GM21367 (cell line): ENCODE measurements at regions not wholly inside any gene's neighbourhood (a gene's known extent, or its start where the extent isn't known, plus 50 kb on each side); places are given as distances from the start of the nearest gene placed in this dataset.
"Not testable (repeated sequence)": the region's sequence is repeated elsewhere in the genome, so short reads cannot be mapped to it uniquely, and the experiment has no call there.

Experiments used
- ATAC-seq: cut with Tn5 transposase; IDR thresholded peaks from one replicate; pipeline ENCODE4 v1.9.1; 2021; ENCODE audit not compliant: unreplicated experiment

- ATAC-seq = no peak
Observed at GRCh38 chr13:91248249-91248648, 99.2 kb upstream of the MIR17HG start.

- ATAC-seq = no peak
Observed at GRCh38 chr13:91249370-91249769, 98.1 kb upstream of the MIR17HG start.

- no peak for ATAC-seq
Observed at GRCh38 chr13:91249861-91250260, 97.6 kb upstream of the MIR17HG start.

- ATAC-seq = not testable (repeated sequence)
Observed at GRCh38 chr13:91251573-91251972, 95.9 kb upstream of the MIR17HG start.

GRCh38 chr13:91264484-91264883 lies 83.0 kb upstream of the MIR17HG start:
- no peak for ATAC-seq

- ATAC-seq = no peak
Observed at GRCh38 chr13:91269237-91269636, 78.2 kb upstream of the MIR17HG start.

- no peak for ATAC-seq
Observed at GRCh38 chr13:91270031-91270430, 77.5 kb upstream of the MIR17HG start.

GRCh38 chr13:91272235-91272777 lies 75.2 kb upstream of the MIR17HG start:
- no peak for ATAC-seq

GRCh38 chr13:91273675-91274074 lies 73.8 kb upstream of the MIR17HG start:
- ATAC-seq = no peak

GRCh38 chr13:91277013-91277676 lies 70.3 kb upstream of the MIR17HG start:
- ATAC-seq = no peak

- no peak for ATAC-seq
Observed at GRCh38 chr13:91278291-91278690, 69.2 kb upstream of the MIR17HG start.

GRCh38 chr13:91278888-91279287 lies 68.6 kb upstream of the MIR17HG start:
- peak; percentile 57 for ATAC-seq

- no peak for ATAC-seq
Observed at GRCh38 chr13:91280801-91281200, 66.7 kb upstream of the MIR17HG start.

- no peak for ATAC-seq
Observed at GRCh38 chr13:91284335-91284734, 63.2 kb upstream of the MIR17HG start.

- ATAC-seq = no peak
Observed at GRCh38 chr13:91286317-91286716, 61.2 kb upstream of the MIR17HG start.

GRCh38 chr13:91291078-91291477 lies 56.4 kb upstream of the MIR17HG start:
- no peak for ATAC-seq

GRCh38 chr13:91292630-91293221 lies 54.8 kb upstream of the MIR17HG start:
- ATAC-seq = no peak

GRCh38 chr13:91295712-91296410 lies 51.6 kb upstream of the MIR17HG start:
- no peak for ATAC-seq

- no peak for ATAC-seq
Observed at GRCh38 chr13:91297503-91297902, 50.0 kb upstream of the MIR17HG start.
